22Rv1 (cell line): ENCODE measurements at regions not wholly inside any gene's neighbourhood (a gene's known extent, or its start where the extent isn't known, plus 50 kb on each side); places are given as distances from the start of the nearest gene placed in this dataset.
"Not testable (repeated sequence)": the region's sequence is repeated elsewhere in the genome, so short reads cannot be mapped to it uniquely, and the experiment has no call there.

Experiments
- H3K27ac ChIP-seq: fragments of 450-650 bp; 2 replicates; pipeline ENCODE4 v1.5.1; 2017
- TF ChIP-seq, protein P1 (sequence below): fragments of 450-650 bp; IDR thresholded peaks from 2 replicates; pipeline ENCODE4 v1.5.1; 2017; ENCODE audit warnings: mild to moderate bottlenecking

DNA sequence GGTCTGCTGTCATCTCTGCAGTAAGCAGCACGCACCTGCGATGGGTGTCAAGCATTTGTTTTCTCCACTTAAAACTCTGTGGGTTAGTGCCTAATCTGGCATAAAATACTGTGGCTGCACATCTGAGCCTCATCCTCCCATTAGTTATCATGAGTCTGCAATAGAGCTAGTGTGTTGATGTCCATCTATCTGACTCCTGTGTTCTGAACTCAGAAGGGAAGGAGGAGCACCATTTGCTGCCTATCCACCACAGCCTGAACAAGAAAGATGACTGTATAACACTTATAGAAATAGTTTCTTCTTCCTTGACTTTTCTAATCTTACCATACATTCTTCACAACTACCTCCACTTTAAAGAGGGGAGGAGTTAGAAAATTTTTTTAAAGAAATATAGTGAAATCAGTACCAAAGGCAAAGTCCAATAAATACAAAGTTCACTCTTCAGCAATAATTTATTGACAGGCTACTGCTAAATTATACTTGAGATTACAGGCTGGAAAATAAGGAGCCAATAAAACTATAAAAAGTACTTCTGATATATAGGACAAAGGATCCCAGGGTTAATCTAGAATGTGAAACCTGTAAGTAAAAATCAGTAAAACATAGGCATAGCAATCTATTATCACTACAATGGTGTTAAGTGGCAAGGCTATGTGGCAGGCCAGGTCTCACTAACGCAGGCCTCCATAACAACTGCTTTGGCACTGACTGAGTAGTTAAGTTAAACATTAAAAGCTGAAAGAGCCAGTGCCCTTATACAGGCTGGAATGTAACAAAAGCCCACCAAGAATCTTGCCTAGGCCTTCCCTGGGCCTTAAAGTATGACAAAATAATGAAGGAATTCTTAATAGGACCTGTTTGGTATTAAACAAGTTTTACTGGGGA, 70.2 kb downstream of the LGALS9C start:
- H3K27ac ChIP-seq, result not testable (repeated sequence)

DNA sequence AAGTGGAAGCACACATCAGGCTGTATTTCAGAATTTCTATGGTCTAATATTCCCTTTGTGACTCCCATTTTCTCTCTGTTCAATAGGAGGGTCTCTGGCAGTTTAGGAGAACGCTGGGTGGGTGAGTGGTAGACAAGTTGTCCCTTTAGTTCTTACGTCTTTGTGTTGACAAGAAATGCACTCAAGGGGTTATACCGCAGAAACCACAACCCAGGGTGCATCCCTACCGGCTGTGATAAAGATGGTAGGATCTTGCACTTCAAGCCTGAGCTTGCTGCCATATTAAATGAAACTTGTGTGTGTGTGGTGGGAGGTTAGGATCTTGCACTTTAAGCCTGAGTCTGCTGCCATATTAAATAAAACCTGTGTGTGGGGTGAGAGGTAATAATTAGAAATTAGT, 80.5 kb downstream of the LGALS9C start:
- H3K27ac ChIP-seq, result not testable (repeated sequence)

DNA sequence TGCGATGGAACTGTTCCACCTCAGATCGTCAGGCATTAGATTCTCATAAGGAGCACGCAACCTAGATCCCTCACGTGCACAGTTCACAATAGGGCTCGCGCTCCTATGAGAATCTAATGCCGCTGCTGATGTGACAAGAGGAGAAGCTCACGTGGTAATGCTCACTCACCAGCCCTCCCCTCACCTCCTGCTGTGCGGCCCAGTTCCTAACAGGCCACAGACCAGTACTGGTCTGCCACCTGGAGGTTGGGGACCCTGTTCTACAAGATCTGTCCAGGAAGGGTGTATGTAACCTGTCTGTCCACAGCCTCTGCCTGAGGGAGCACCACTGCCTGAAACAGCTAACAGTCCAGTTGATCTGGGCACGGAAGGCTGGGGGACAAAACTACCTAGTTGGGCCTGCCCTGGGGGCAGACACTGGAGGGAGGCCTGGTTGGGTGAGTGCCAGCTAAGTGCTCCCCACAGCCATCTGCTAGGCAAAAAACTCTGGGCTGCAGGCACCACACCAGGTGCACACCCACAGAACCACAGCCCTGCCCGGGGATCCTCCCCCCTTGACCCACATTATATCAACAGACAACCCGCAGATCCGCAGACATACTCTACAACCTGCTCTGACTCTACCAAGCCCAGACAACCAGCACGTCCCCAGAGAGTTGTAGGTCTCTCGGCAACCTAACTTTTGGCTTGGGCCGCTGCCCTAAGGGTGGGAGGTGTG, 80.7 kb downstream of the TBC1D28 start:
- not testable (repeated sequence) for H3K27ac ChIP-seq

DNA sequence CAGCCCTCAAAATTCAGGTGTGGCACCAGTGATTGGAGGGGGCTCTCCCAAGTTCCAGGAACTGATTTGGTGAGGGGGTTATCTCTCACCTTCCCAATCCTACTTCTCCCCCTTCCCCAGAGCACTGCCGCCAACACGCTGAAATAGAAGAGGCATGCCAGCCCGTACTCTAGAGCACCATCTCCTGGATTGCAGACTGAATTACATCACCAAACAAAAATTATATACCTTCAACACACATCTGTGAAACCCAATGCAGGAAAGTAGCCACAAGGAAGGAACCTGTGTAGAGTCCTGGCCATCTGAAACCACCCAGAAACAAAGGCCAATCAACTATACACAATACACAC, 80.1 kb downstream of the TBC1D28 start:
- not testable (repeated sequence) for H3K27ac ChIP-seq
- TF ChIP-seq, protein P1, sequence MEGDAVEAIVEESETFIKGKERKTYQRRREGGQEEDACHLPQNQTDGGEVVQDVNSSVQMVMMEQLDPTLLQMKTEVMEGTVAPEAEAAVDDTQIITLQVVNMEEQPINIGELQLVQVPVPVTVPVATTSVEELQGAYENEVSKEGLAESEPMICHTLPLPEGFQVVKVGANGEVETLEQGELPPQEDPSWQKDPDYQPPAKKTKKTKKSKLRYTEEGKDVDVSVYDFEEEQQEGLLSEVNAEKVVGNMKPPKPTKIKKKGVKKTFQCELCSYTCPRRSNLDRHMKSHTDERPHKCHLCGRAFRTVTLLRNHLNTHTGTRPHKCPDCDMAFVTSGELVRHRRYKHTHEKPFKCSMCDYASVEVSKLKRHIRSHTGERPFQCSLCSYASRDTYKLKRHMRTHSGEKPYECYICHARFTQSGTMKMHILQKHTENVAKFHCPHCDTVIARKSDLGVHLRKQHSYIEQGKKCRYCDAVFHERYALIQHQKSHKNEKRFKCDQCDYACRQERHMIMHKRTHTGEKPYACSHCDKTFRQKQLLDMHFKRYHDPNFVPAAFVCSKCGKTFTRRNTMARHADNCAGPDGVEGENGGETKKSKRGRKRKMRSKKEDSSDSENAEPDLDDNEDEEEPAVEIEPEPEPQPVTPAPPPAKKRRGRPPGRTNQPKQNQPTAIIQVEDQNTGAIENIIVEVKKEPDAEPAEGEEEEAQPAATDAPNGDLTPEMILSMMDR, result peak; percentile 84

DNA sequence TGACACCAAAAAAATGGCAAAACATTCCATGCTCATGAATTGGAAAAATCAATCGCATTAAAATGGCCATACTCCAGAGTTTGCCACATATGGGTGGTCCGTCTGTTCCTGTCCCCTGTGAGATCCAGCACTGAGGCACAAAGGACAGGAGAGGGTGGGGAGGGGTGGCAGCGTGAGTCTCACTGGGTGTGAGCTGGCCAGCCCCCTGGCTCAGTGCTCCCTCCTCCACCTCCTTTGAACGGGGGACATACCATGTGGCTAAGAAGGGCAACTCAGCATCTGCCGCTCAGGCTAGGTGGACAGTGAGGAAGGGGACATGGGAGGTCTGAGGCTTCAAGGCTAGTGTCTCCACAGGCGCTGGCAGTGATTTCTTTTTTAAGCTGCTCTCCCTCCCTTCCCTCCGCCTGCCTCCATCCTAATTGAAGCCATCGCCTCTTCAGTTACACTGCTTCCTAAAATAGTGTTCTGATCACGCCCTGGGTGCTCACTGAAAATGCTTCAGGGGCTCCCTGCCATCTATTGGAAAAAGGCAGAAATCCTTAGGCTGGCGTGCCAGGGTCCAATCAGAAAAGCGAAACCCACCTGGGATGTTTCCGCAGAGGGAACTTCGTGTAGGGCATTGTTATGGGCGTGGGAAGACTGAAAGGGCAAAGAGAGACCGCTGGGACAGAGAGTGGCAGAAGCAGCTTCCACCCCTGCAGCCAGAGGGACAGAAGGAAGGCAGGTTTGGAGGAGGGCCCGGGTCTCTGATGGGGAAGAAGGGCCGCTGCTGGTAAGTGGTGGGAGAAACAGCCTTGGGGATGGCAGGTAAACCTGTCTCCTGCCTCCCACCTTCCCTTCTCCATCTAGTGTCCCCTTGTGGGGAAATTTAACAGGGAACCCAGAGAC, 75.8 kb downstream of the TBC1D28 start:
- not testable (repeated sequence) for H3K27ac ChIP-seq

DNA sequence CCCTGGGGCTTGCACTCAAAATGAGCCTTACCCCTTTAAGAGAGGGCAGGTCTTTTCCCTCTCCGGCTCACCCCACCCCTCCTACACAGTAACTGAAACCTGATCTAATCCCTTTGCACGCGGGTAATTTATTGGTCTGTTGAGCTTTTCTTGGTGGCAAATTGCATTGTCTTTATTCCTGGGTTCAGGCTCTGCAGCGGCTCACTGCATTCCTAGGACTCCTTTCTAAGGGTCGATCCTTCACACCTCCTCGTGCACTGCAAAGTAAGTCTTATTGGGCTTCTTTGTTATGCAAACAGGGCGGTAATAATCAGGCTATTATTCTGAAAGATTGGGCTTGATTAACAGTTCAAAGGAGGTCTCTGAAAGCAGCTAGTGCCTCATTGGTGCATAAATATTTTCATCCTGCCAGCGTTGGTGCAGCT, 74.7 kb downstream of the TBC1D28 start:
- H3K27ac ChIP-seq, result peak overlapping the region; percentile 58

DNA sequence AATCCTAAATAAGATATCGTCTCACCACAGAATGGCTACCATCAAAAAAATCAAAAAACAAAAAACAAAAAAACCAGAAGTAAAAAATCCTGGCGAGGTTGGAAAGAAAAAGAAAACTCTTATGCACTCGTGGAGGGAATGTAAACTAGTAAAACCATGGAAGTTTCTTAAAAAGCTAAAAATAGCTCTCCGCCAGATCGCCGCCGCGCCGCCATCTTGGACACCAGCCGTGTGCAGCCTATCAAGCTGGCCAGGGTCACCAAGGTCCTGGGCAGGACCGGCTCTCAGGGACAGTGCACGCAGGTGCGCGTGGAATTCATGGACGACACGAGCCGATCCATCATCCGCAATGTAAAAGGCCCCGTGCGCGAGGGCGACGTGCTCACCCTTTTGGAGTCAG, 71.7 kb downstream of the TBC1D28 start:
- H3K27ac ChIP-seq, result not testable (repeated sequence)

DNA sequence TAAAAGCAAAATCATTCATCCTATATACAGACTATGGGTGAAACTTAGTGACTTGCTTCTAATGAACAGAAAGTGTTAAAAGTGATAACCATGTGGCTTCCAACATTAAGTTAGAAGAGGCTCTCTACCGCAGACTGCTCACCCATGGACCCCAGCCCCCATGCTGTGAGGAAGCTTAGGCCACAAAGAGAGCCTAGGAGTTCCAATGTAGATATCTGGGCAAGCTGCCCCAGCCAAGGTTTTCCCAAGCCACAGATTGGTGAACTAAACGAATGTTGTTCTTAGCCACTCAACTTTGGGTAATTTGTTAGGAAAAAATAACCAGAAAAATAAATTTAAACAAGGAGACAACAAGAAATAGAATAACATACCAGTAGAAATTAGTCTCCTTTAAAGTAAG, 70.1 kb downstream of the TBC1D28 start:
- not testable (repeated sequence) for H3K27ac ChIP-seq
